Choroid plexus epithelial cell (primary cell): ENCODE measurements at regions not wholly inside any gene's neighbourhood (a gene's known extent, or its start where the extent isn't known, plus 50 kb on each side); places are given as distances from the start of the nearest gene placed in this dataset.

ENCODE experiments used
- DNase-seq: peaks from one replicate; pipeline ENCODE4 v3.0.0-alpha.2; 2010; ENCODE audit warnings: low read depth
- H3K4me3 ChIP-seq: 2 replicates; pipeline ENCODE4 v1.5.1; 2011; ENCODE audit warnings: low read depth, mild to moderate bottlenecking, control low read depth, low read length, moderate library complexity
- CTCF ChIP-seq: conservative IDR thresholded peaks from 2 replicates; pipeline ENCODE4 v1.5.1; 2011; ENCODE audit warnings: low read depth, mild to moderate bottlenecking, control low read depth, inconsistent platforms, low read length, moderate library complexity

GRCh38 chr10:78565841-78566240, 502.9 kb upstream of the ZMIZ1 start:
- no peak overlapping the region for H3K4me3 ChIP-seq
- DNase-seq = no peak
- TF ChIP-seq CTCF = no peak

- DNase-seq = no peak
- no peak for TF ChIP-seq CTCF
- no peak overlapping the region for H3K4me3 ChIP-seq
Measured at GRCh38 chr10:78566284-78567111, 502.3 kb upstream of the ZMIZ1 start.

GRCh38 chr10:78567680-78568455, 500.9 kb upstream of the ZMIZ1 start:
- no peak for DNase-seq
- no peak overlapping the region for H3K4me3 ChIP-seq
- no peak for TF ChIP-seq CTCF

GRCh38 chr10:78568620-78569019, 500.1 kb upstream of the ZMIZ1 start:
- TF ChIP-seq CTCF = no peak
- H3K4me3 ChIP-seq = no peak overlapping the region
- DNase-seq = no peak

GRCh38 chr10:78570633-78571235, 498.0 kb upstream of the ZMIZ1 start:
- no peak overlapping the region for H3K4me3 ChIP-seq
- no peak for DNase-seq
- no peak for TF ChIP-seq CTCF

GRCh38 chr10:78571286-78571685, 497.5 kb upstream of the ZMIZ1 start:
- DNase-seq = no peak
- H3K4me3 ChIP-seq = no peak overlapping the region
- TF ChIP-seq CTCF = no peak
